Vagina (tissue), 2 donors: ENCODE measurements at regions not wholly inside any gene's neighbourhood (a gene's known extent, or its start where the extent isn't known, plus 50 kb on each side); places are given as distances from the start of the nearest gene placed in this dataset.

Source experiments
- DNase-seq, 2 donors: peaks; one replicate each; pipeline ENCODE4 v3.0.0-alpha.2; 2017; ENCODE audit errors: extremely low spot score in 2 of 2
- H3K27ac ChIP-seq: fragments of 200-600 bp; sonication (generic); one replicate; pipeline ENCODE4 v1.5.1; 2019
- H3K27me3 ChIP-seq: fragments of 200-600 bp; sonication (generic); one replicate; pipeline ENCODE4 v1.5.1; 2019
- H3K36me3 ChIP-seq, 2 donors: fragments of 200-600 bp; sonication (generic); one replicate each; pipeline ENCODE4 v1.5.1; 2017 to 2019
- H3K4me1 ChIP-seq: fragments of 200-600 bp; sonication (generic); one replicate; pipeline ENCODE4 v1.5.1; 2019
- H3K4me3 ChIP-seq, 2 donors: fragments of 200-600 bp; sonication (generic); 1 replicate in 1 of 2; 2 replicates in 1 of 2; pipeline ENCODE4 v1.5.1; 2016 to 2019
- H3K9me3 ChIP-seq: fragments of 200-600 bp; sonication (generic); one replicate; pipeline ENCODE4 v1.5.1; 2019
- POLR2A ChIP-seq, 2 donors: fragments of 450-650 bp; IDR thresholded peaks; one replicate each; pipeline ENCODE4 v1.6.1; 2017; ENCODE audit warnings: antibody characterized with exemption in 2 of 2, mild to moderate bottlenecking in 2 of 2, moderate library complexity in 2 of 2
- POLR2AphosphoS5 ChIP-seq, 2 donors: sonication (generic); formaldehyde crosslinking; IDR thresholded peaks; one replicate each; pipeline ENCODE4 v1.9.0; 2017; ENCODE audit warnings: antibody characterized with exemption in 2 of 2, mild to moderate bottlenecking in 2 of 2, low read depth in 1 of 2; ENCODE audit not compliant: insufficient read depth in 1 of 2
- intact Hi-C: fragments of 100-400 bp; cut with DNase I; formaldehyde crosslinking; loops from one replicate; pipeline ENCODE4 v1.15.1; 2023
- TF ChIP-seq, protein P1 (sequence below), 3 experiments: fragments of 450-650 bp in 2 of 3; fragments of 200-600 bp in 1 of 3; sonication (generic) in 1 of 3; IDR thresholded peaks; one replicate each; pipeline ENCODE4 v1.5.1; 2017 to 2019; ENCODE audit warnings: antibody characterized with exemption in 3 of 3, mild to moderate bottlenecking in 2 of 3, moderate library complexity in 2 of 3

DNA sequence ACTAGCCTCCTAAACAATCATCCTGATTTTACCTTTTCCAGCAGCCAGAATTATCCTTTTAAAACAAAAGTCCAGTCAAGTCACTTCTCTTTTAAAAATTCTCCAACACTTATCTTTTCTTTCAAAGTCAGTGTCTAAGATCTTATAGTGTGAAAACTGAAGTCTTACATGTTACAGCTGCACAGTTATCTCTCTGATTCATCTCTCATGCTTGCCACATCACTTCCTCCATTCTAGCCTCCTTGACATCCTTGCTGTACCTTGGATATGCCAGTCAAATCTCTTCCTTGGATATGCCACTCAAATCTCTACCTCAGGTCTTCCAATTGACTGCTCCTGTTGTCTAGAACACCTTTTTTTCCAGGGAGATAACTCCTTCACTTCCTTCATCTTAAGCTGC, 361.7 kb upstream of the FTMT start:
- H3K4me3 ChIP-seq, result no peak overlapping the region
- no peak for DNase-seq
- intact Hi-C loops, result no loop called here
- no peaks in the 10 kb centered on the region for H3K4me1 ChIP-seq
- H3K9me3 ChIP-seq, result no peaks in the 10 kb centered on the region
- H3K27me3 ChIP-seq, result no peaks in the 10 kb centered on the region
- no peak overlapping the region for H3K27ac ChIP-seq
- no peak for TF ChIP-seq POLR2AphosphoS5 (IDR thresholded peaks at IDR 0.05; ENCODE audit: insufficient read depth in 1 of 2, low read depth in 1 of 2)
- TF ChIP-seq, protein P1, sequence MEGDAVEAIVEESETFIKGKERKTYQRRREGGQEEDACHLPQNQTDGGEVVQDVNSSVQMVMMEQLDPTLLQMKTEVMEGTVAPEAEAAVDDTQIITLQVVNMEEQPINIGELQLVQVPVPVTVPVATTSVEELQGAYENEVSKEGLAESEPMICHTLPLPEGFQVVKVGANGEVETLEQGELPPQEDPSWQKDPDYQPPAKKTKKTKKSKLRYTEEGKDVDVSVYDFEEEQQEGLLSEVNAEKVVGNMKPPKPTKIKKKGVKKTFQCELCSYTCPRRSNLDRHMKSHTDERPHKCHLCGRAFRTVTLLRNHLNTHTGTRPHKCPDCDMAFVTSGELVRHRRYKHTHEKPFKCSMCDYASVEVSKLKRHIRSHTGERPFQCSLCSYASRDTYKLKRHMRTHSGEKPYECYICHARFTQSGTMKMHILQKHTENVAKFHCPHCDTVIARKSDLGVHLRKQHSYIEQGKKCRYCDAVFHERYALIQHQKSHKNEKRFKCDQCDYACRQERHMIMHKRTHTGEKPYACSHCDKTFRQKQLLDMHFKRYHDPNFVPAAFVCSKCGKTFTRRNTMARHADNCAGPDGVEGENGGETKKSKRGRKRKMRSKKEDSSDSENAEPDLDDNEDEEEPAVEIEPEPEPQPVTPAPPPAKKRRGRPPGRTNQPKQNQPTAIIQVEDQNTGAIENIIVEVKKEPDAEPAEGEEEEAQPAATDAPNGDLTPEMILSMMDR (IDR thresholded peaks at IDR 0.05), result no peak
- TF ChIP-seq POLR2A (IDR thresholded peaks at IDR 0.05), result no peak
- no peaks in the 10 kb centered on the region for H3K36me3 ChIP-seq

GRCh38 chr5:121497176-121497575, 354.5 kb upstream of the FTMT start:
- DNase-seq, result no peak
- H3K27ac ChIP-seq, result no peak overlapping the region
- no peak overlapping the region for H3K4me3 ChIP-seq
- no peaks in the 10 kb centered on the region for H3K27me3 ChIP-seq
- H3K36me3 ChIP-seq, result no peaks in the 10 kb centered on the region
- TF ChIP-seq POLR2AphosphoS5 (IDR thresholded peaks at IDR 0.05; ENCODE audit: insufficient read depth in 1 of 2, low read depth in 1 of 2) (no peak), POLR2A (IDR thresholded peaks at IDR 0.05) (no peak)
- TF ChIP-seq, protein P1 (IDR thresholded peaks at IDR 0.05), result no peak
- intact Hi-C loops, result no loop called here
- H3K9me3 ChIP-seq, result no peaks in the 10 kb centered on the region
- H3K4me1 ChIP-seq, result no peaks in the 10 kb centered on the region

DNA sequence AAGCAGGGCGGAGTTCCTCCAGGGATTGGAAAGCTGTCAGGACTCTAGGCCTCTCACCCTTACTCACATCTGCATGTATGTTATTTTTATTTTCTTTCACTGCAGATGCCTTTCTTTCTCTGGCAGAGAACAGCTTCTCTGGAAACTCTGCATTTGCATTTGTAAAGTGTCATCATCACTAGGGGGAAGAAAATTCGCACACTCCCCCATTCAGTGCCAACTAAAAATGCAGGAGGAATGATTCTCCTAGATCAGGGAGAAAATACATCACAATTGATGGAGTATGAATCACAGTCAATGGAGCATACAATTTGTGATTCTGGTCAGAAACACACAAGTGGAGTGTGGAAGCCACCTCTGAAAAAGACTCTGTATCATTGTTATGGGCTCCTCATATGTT, 351.4 kb upstream of the FTMT start:
- Histone ChIP-seq H3K4me1 (peaks cover 8% of the 10 kb centered on the region), H3K36me3 (no peaks in the 10 kb centered on the region), H3K9me3 (no peaks in the 10 kb centered on the region), H3K27me3 (no peaks in the 10 kb centered on the region), H3K4me3 (no peak overlapping the region), H3K27ac (no peak overlapping the region)
- TF ChIP-seq POLR2AphosphoS5 (IDR thresholded peaks at IDR 0.05; ENCODE audit: insufficient read depth in 1 of 2, low read depth in 1 of 2) (no peak), POLR2A (IDR thresholded peaks at IDR 0.05) (no peak)
- TF ChIP-seq, protein P1 (IDR thresholded peaks at IDR 0.05), result no peak
- no peak for DNase-seq
- intact Hi-C loops, result no loop called here

GRCh38 chr5:121503111-121503840, 348.4 kb upstream of the FTMT start:
- Histone ChIP-seq H3K27ac (no peak overlapping the region), H3K36me3 (no peaks in the 10 kb centered on the region), H3K27me3 (no peaks in the 10 kb centered on the region), H3K4me1 (peaks cover 8% of the 10 kb centered on the region), H3K9me3 (no peaks in the 10 kb centered on the region), H3K4me3 (no peak overlapping the region)
- no peak for TF ChIP-seq POLR2A (IDR thresholded peaks at IDR 0.05)
- TF ChIP-seq, protein P1 (IDR thresholded peaks at IDR 0.05), result no peak
- no peak for DNase-seq
- intact Hi-C loops, result no loop called here

GRCh38 chr5:121516997-121517396, 334.7 kb upstream of the FTMT start:
- Histone ChIP-seq H3K4me3 (no peak overlapping the region), H3K9me3 (no peaks in the 10 kb centered on the region), H3K4me1 (no peaks in the 10 kb centered on the region), H3K27me3 (no peaks in the 10 kb centered on the region), H3K36me3 (no peaks in the 10 kb centered on the region), H3K27ac (no peak overlapping the region)
- intact Hi-C loops, result no loop called here
- TF ChIP-seq, protein P1 (IDR thresholded peaks at IDR 0.05), result no peak
- TF ChIP-seq POLR2AphosphoS5 (IDR thresholded peaks at IDR 0.05; ENCODE audit: insufficient read depth in 1 of 2, low read depth in 1 of 2), result no peak
- TF ChIP-seq POLR2A (IDR thresholded peaks at IDR 0.05), result no peak
- DNase-seq, result no peak
